K562 (cell line): ENCODE measurements at regions not wholly inside any gene's neighbourhood (a gene's known extent, or its start where the extent isn't known, plus 50 kb on each side); places are given as distances from the start of the nearest gene placed in this dataset.

ENCODE experiments used
- ATAC-seq: fragments of 200-7000 bp; cut with Tn5 transposase; 3 replicates; pipeline ENCODE4 v1.9.1; 2020; ENCODE audit warnings: moderate library complexity
- BruUV-seq: library from RNA; stranded (reverse); fragments of 400-500 nt; replicated peaks from 2 replicates; lab custom pipeline; 2021; lab: Mats Ljungman, UMichigan
- CTCF ChIA-PET: fragments of 300-600 bp; formaldehyde crosslinking; extraction: SDS; loops from one replicate; lab custom pipeline; 2021; ENCODE audit warnings: low intra/inter-chr PET ratio; lab: Yijun Ruan, JAX
- POLR2A ChIA-PET: fragments of 300-600, 350-650 bp; sonication (Branson Sonifier 250); formaldehyde crosslinking; extraction: SDS; loops from one replicate; lab custom pipeline; 2021; ENCODE audit warnings: antibody characterized with exemption, inconsistent platforms; lab: Yijun Ruan, JAX
- DNase-seq, 4 experiments: peaks; one replicate each; pipeline versions ENCODE4 v3.0.0 to v3.0.0-alpha.2; 2011 to 2018; ENCODE audit warnings: low spot score in 3 of 4, mixed read lengths in 3 of 4; ENCODE audit errors: extremely low read depth in 1 of 4
- FAIRE-seq: peaks from 2 replicates; lab custom pipeline; 2011; peaks lifted over from hg19 to GRCh38; lab: Jason Lieb, UNC
- H2AFZ ChIP-seq: 2 replicates; pipeline ENCODE4 v1.6.0; 2011; ENCODE audit warnings: low read depth, low read length, control low read depth, inconsistent platforms
- H3K27ac ChIP-seq: fragments of 200-600 bp; 3 replicates; pipeline ENCODE4 v1.8.0; 2011; ENCODE audit warnings: low read depth, mild to moderate bottlenecking, control low read depth, inconsistent platforms, low read length, moderate library complexity, mixed read lengths; ENCODE audit errors: extremely low read depth
- H3K27me3 ChIP-seq, 2 experiments: fragments of 300-600 bp in 1 of 2; 2 replicates in 1 of 2; 3 replicates in 1 of 2; pipeline versions ENCODE4 v1.6.0 to v1.8.0; 2011; ENCODE audit warnings: inconsistent platforms in 2 of 2, low read length in 2 of 2, mild to moderate bottlenecking in 1 of 2, mixed read lengths in 1 of 2, moderate library complexity in 1 of 2; ENCODE audit not compliant: control insufficient read depth in 2 of 2, insufficient read depth in 2 of 2
- H3K36me3 ChIP-seq: fragments of 300-600 bp; 3 replicates; pipeline ENCODE4 v1.8.0; 2011; ENCODE audit warnings: mild to moderate bottlenecking, low read length, inconsistent platforms; ENCODE audit not compliant: control insufficient read depth, insufficient read depth
- H3K4me1 ChIP-seq, 2 experiments: fragments of 200-600 bp in 1 of 2; replicated peaks in 1 of 2; 2 replicates in 1 of 2; 3 replicates in 1 of 2; pipeline versions ENCODE4 v1.5.1 to v1.8.0; 2011; ENCODE audit warnings: inconsistent platforms in 2 of 2, low read length in 2 of 2, mild to moderate bottlenecking in 1 of 2, mixed read lengths in 1 of 2, moderate library complexity in 1 of 2; ENCODE audit not compliant: control insufficient read depth in 2 of 2, insufficient read depth in 2 of 2
- H3K4me2 ChIP-seq: 2 replicates; pipeline ENCODE4 v1.6.1; 2011; ENCODE audit warnings: low read length, control low read depth, inconsistent platforms, mixed read lengths; ENCODE audit not compliant: insufficient read depth
- H3K4me3 ChIP-seq: fragments of 200-600 bp; sonication (generic), shearing (Covaris generic); 2 replicates; pipeline ENCODE4 v1.5.1; 2016; ENCODE audit warnings: control low read depth, inconsistent platforms
- H3K79me2 ChIP-seq: fragments of 200-600 bp; 3 replicates; pipeline ENCODE4 v1.8.0; 2011; ENCODE audit warnings: low read length, inconsistent platforms; ENCODE audit not compliant: control insufficient read depth, insufficient read depth
- H3K9ac ChIP-seq, 2 experiments: 2 replicates each; pipeline versions ENCODE4 v1.6.0 to v1.6.1; 2011; ENCODE audit warnings: low read depth in 2 of 2, low read length in 2 of 2, control low read depth in 1 of 2, inconsistent platforms in 1 of 2, mild to moderate bottlenecking in 1 of 2, mixed read lengths in 1 of 2; ENCODE audit not compliant: insufficient read depth in 1 of 2
- H3K9me1 ChIP-seq: one replicate; pipeline ENCODE4 v1.6.0; 2011; ENCODE audit warnings: inconsistent platforms, mild to moderate bottlenecking, low read length, moderate library complexity; ENCODE audit not compliant: control insufficient read depth, insufficient read depth
- H3K9me3 ChIP-seq: replicated peaks from 2 replicates; pipeline ENCODE4 v1.5.1; 2011; ENCODE audit warnings: low read depth, low read length, inconsistent platforms; ENCODE audit not compliant: control insufficient read depth, insufficient read depth
- H4K20me1 ChIP-seq: replicated peaks from 2 replicates; pipeline ENCODE4 v1.6.1; 2011; ENCODE audit warnings: low read length, inconsistent platforms, mixed read lengths; ENCODE audit not compliant: control insufficient read depth, insufficient read depth
- CEBPB ChIP-seq: fragments of 450-650 bp; IDR thresholded peaks from 2 replicates; pipeline ENCODE4 v1.6.1; 2016; ENCODE audit warnings: missing genetic modification characterization, missing compliant biosample characterization
- CSDE1 ChIP-seq, 2 experiments: fragments of 450-650 bp; IDR thresholded peaks; 2 replicates each; pipeline ENCODE4 v1.6.1; 2016; ENCODE audit warnings: mild to moderate bottlenecking in 1 of 2
- FOSL1 ChIP-seq: fragments of 200-800 bp; sonication (Bioruptor generic); conservative IDR thresholded peaks from 2 replicates; pipeline ENCODE4 v1.6.1; 2016; ENCODE audit warnings: missing genetic modification characterization, missing compliant biosample characterization
- HDAC1 ChIP-seq, 2 experiments: fragments of 450-650 bp; IDR thresholded peaks; 2 replicates each; pipeline ENCODE4 v1.6.1; 2016 to 2017; ENCODE audit warnings: inconsistent platforms in 1 of 2, mild to moderate bottlenecking in 1 of 2, moderate library complexity in 1 of 2
- HMG20A ChIP-seq: fragments of 450-650 bp; formaldehyde crosslinking; conservative IDR thresholded peaks from 2 replicates; pipeline ENCODE4 v1.4.0; 2020; ENCODE audit warnings: mild to moderate bottlenecking, mixed read lengths
- NFIC ChIP-seq: fragments of 450-650 bp; IDR thresholded peaks from 2 replicates; pipeline ENCODE4 v1.6.1; 2017; ENCODE audit warnings: mild to moderate bottlenecking, inconsistent platforms
- NONO ChIP-seq, 2 experiments: fragments of 200-400 bp in 1 of 2; fragments of 450-650 bp in 1 of 2; formaldehyde crosslinking in 1 of 2; IDR thresholded peaks; 2 replicates each; pipeline ENCODE4 v1.6.1; 2017; ENCODE audit warnings: low read depth in 2 of 2, mild to moderate bottlenecking in 2 of 2, moderate library complexity in 2 of 2, low read length in 1 of 2
- PCBP2 ChIP-seq: fragments of 200-400 bp; formaldehyde crosslinking; IDR thresholded peaks from 2 replicates; pipeline ENCODE4 v1.6.1; 2018; ENCODE audit warnings: low read length, low read depth, mild to moderate bottlenecking, moderate library complexity; ENCODE audit not compliant: poor library complexity, severe bottlenecking
- RAD51 ChIP-seq: fragments of 450-650 bp; IDR thresholded peaks from 2 replicates; pipeline ENCODE4 v1.7.1; 2016; ENCODE audit warnings: low read depth, mild to moderate bottlenecking, borderline replicate concordance
- RFX7 ChIP-seq: fragments of 250-450 bp; sonication (Bioruptor Pico); IDR thresholded peaks from 2 replicates; pipeline ENCODE4 v1.5.1; 2021; ENCODE audit warnings: mild to moderate bottlenecking
- SIRT6 ChIP-seq: IDR thresholded peaks from one replicate; pipeline ENCODE4 v1.6.1; 2012; ENCODE audit warnings: low read depth, mild to moderate bottlenecking, control low read depth, inconsistent platforms, low read length, moderate library complexity
- TBP ChIP-seq: optimal IDR thresholded peaks from 2 replicates; pipeline ENCODE3; 2011; ENCODE audit warnings: low read depth, low read length, improper control_type of control experiment
- ZNF431 ChIP-seq: sonication (generic); formaldehyde crosslinking; IDR thresholded peaks from 2 replicates; pipeline ENCODE4 v1.8.0; 2022; ENCODE audit warnings: mild to moderate bottlenecking, missing genetic modification reagents
- WGBS: fragments of 100-300 bp; shearing (Covaris generic); methylation state at CpG from one replicate; pipeline ENCODE4 v1.1.6; 2016; ENCODE audit warnings: low coverage, mixed read lengths; ENCODE audit not compliant: insufficient coverage; ENCODE audit errors: missing lambda C conversion rate; 5-methylcytosine and 5-hydroxymethylcytosine counted together
- in situ Hi-C: fragments of 300-500 bp; cut with MboI; formaldehyde crosslinking; loops from 4 replicates; pipeline ENCODE4 v1.15.0; 2018; ENCODE audit warnings: inconsistent platforms, mixed read lengths
- intact Hi-C: fragments of 100-400 bp; cut with micrococcal nuclease; formaldehyde crosslinking; loops from 2 replicates; pipeline ENCODE4 v1.14.2; 2022
- TF ChIP-seq, protein P1 (sequence below): sonication (generic); formaldehyde crosslinking; IDR thresholded peaks from 2 replicates; pipeline ENCODE4 v1.8.0; 2023; ENCODE audit warnings: mild to moderate bottlenecking, missing genetic modification reagents

DNA sequence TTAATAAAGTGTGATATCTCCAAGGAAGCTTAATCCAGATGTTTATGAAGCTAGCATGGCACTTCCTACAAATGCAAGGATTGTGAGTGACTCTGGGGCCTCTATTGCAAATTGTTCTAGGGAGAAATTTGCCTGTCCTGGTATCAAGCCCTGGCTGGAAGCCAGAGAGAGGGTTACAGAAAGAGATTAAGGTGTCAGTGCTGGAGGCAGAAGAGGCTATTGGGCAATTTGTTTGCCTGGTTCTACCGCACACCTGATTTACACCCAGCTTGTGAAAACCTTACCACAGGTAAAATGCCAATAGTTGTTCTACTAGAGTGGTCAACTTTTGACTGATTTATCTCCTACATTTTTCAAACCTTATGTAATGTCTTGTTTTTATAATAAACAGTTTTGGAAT, 186.7 kb upstream of the FAT1 start:
- BruUV-seq, result no TSS peak
- no peaks in the 10 kb centered on the region for H4K20me1 ChIP-seq
- WGBS, result 19% methylated on average over 1 of the region's 1 CpG
- H3K4me2 ChIP-seq, result no peak overlapping the region
- intact Hi-C loops (no loop called here), in situ Hi-C loops (no loop called here)
- H3K4me1 ChIP-seq, result no peaks in the 10 kb centered on the region
- no peak for FAIRE-seq
- H3K27me3 ChIP-seq, result peaks cover 0 to 4% of the 10 kb centered on the region in 2 experiments; a peak in 2 of 5 replicates
- H3K79me2 ChIP-seq, result no peaks in the 10 kb centered on the region
- TF ChIP-seq CSDE1 (IDR thresholded peaks at IDR 0.05), result no peak
- no peak for TF ChIP-seq ZNF431 (CRISPR knock-in tag)
- TF ChIP-seq CEBPB, result 0 out of 2 replicates have a peak, but pooled peaks have one; percentile 19
- TF ChIP-seq NFIC, result peak; percentile 54
- TF ChIP-seq NONO (IDR thresholded peaks at IDR 0.05; ENCODE audit: low read depth in 2 of 2, low read length in 1 of 2), result no peak
- no peak for TF ChIP-seq SIRT6
- no peaks in the 10 kb centered on the region for H3K36me3 ChIP-seq
- no peaks in the 10 kb centered on the region for H3K9me1 ChIP-seq
- ChIA-PET POLR2A (interaction anchor here (1.1 kb wide), 1 partner anchor 8 kb away, joined by 3 read pairs; no protein-coding TSS in a partner anchor), CTCF (no interaction called here)
- no peak for ATAC-seq
- H3K27ac ChIP-seq, result no peak overlapping the region
- H2AFZ ChIP-seq, result no peak overlapping the region
- DNase-seq, result no peak
- no peak overlapping the region for H3K9ac ChIP-seq
- no peak overlapping the region for H3K4me3 ChIP-seq
- no peaks in the 10 kb centered on the region for H3K9me3 ChIP-seq

DNA sequence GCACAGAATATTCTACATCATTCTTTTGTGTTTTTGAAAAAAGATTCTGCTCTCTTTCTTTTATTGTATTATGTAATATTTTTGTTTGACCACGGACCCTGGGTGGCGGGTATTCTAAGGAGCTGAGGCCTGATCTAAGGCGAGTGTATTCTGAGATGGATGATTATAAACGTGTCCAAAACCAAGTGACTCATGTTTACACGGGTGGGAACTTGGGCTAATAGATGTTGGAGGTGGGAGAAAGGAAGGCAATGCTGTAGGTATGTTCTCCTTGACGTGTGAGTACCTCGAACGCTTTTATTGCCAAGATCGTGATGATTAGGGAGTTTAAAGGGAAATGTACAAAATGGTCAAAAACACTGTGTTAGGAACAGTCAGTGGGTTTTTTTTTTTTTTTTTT, 188.9 kb upstream of the FAT1 start:
- Histone ChIP-seq H3K4me2 (no peak overlapping the region), H3K9ac (no peak overlapping the region), H3K9me1 (no peaks in the 10 kb centered on the region), H3K9me3 (no peaks in the 10 kb centered on the region), H3K4me1 (no peaks in the 10 kb centered on the region), H3K27me3 (peaks cover 0 to 2% of the 10 kb centered on the region in 2 experiments; a peak in 3 of 5 replicates), H3K27ac (no peak overlapping the region), H2AFZ (peak overlapping the region; percentile 21; the same call in 1 of the 2 replicates), H3K36me3 (no peaks in the 10 kb centered on the region), H4K20me1 (no peaks in the 10 kb centered on the region), H3K4me3 (no peak overlapping the region), H3K79me2 (no peaks in the 10 kb centered on the region)
- TF ChIP-seq RAD51 (no peak), HMG20A (CRISPR knock-in tag) (no peak), RFX7 (CRISPR knock-in tag) (no peak), TBP (no peak), FOSL1 (no peak), PCBP2 (no peak), HDAC1 (IDR thresholded peaks at IDR 0.05) (no peak)
- TF ChIP-seq, protein P1, sequence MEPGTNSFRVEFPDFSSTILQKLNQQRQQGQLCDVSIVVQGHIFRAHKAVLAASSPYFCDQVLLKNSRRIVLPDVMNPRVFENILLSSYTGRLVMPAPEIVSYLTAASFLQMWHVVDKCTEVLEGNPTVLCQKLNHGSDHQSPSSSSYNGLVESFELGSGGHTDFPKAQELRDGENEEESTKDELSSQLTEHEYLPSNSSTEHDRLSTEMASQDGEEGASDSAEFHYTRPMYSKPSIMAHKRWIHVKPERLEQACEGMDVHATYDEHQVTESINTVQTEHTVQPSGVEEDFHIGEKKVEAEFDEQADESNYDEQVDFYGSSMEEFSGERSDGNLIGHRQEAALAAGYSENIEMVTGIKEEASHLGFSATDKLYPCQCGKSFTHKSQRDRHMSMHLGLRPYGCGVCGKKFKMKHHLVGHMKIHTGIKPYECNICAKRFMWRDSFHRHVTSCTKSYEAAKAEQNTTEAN (CRISPR knock-in tag), result no peak
- ChIA-PET POLR2A (no interaction called here), CTCF (no interaction called here)
- no TSS peak for BruUV-seq
- 18% methylated on average over 9 of the region's 9 CpGs for WGBS
- intact Hi-C loops (no loop called here), in situ Hi-C loops (no loop called here)
- ATAC-seq, result no peak
- no peak for FAIRE-seq
- DNase-seq, result no peak
